Mesothelial cell of epicardium (in vitro differentiated cells): ENCODE measurements at regions not wholly inside any gene's neighbourhood (a gene's known extent, or its start where the extent isn't known, plus 50 kb on each side); places are given as distances from the start of the nearest gene placed in this dataset.

Experiments
- DNase-seq, 2 experiments: peaks; one replicate each; pipeline ENCODE4 v3.0.0; 2021; ENCODE audit warnings: low spot score in 2 of 2; ENCODE audit not compliant: unreplicated experiment in 2 of 2
- H3K27ac Mint-ChIP-seq: 2 replicates; pipeline ENCODE4 v1.8.0; 2021; ENCODE audit warnings: mixed read lengths
- H3K27me3 Mint-ChIP-seq: 2 replicates; pipeline ENCODE4 v1.8.0; 2021; ENCODE audit warnings: low read depth, mixed read lengths
- H3K36me3 Mint-ChIP-seq: 2 replicates; pipeline ENCODE4 v1.8.0; 2021; ENCODE audit warnings: mixed read lengths
- H3K4me1 Mint-ChIP-seq: 2 replicates; pipeline ENCODE4 v1.8.0; 2021; ENCODE audit warnings: mixed read lengths
- H3K4me3 Mint-ChIP-seq: 2 replicates; pipeline ENCODE4 v1.8.0; 2021; ENCODE audit warnings: mild to moderate bottlenecking, moderate library complexity, mixed read lengths
- H3K9me3 Mint-ChIP-seq: 2 replicates; pipeline ENCODE4 v1.8.0; 2021; ENCODE audit warnings: mixed read lengths
- TF ChIP-seq, protein P1 (sequence below): fragments of 200-600 bp; sonication (generic); IDR thresholded peaks from one replicate; pipeline ENCODE4 v1.5.0; 2021; ENCODE audit warnings: antibody characterized with exemption; ENCODE audit not compliant: unreplicated experiment

DNA sequence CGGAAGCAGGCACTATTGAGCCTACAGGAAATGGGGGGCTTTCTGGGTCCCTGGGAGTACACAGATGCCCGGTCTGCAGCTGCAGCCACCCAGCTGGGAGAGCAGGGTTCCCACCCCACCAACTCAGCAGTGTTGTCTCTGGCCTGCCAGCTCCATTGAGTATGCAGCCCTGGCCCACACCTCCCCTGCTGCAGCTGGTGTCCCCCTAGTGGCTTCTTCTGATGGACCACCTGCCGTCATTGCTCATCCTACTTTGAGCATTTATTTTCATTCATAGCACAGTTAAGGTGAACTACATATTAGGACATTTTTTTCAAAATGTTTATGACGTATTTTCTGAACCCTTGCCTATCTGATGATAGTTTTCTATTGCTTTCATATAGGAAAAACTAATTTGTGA lies 189.8 kb upstream of the LYPLAL1 start:
- no peaks in the 10 kb centered on the region for H3K27me3 Mint-ChIP-seq
- no peak overlapping the region for H3K27ac Mint-ChIP-seq
- no peak for DNase-seq

DNA sequence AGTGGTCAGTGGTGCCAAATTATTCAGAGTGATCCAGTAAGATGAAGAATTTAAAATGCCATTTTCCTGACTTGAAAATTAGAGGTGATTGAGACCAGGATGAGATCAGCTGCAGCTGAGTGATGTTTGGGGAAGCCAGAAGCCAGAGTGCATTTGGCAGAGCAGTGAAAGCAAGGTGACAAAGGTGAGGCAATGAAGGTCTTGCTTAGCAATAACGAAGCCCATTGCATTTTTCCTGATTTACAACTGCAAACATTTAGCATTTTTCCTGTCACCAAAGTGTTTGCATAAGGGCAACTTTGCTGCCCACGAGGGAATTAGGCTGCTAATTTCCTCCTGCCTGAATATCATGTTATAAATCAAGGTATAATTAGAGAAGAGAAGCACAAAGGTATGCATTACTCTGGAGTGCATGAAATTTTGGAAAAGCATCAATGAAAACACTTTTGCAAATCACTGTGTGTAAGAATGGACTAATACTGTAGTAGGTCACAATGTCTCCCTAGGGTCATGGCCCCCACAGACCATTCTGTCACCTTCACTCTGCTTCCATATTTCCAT lies 188.2 kb upstream of the LYPLAL1 start:
- DNase-seq, result no peak
- TF ChIP-seq, protein P1, sequence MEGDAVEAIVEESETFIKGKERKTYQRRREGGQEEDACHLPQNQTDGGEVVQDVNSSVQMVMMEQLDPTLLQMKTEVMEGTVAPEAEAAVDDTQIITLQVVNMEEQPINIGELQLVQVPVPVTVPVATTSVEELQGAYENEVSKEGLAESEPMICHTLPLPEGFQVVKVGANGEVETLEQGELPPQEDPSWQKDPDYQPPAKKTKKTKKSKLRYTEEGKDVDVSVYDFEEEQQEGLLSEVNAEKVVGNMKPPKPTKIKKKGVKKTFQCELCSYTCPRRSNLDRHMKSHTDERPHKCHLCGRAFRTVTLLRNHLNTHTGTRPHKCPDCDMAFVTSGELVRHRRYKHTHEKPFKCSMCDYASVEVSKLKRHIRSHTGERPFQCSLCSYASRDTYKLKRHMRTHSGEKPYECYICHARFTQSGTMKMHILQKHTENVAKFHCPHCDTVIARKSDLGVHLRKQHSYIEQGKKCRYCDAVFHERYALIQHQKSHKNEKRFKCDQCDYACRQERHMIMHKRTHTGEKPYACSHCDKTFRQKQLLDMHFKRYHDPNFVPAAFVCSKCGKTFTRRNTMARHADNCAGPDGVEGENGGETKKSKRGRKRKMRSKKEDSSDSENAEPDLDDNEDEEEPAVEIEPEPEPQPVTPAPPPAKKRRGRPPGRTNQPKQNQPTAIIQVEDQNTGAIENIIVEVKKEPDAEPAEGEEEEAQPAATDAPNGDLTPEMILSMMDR, result no peak
- Mint-ChIP-seq H3K27ac (no peak overlapping the region), H3K4me3 (no peak overlapping the region), H3K27me3 (no peaks in the 10 kb centered on the region), H3K4me1 (no peaks in the 10 kb centered on the region), H3K36me3 (peaks cover 10% of the 10 kb centered on the region), H3K9me3 (peaks cover 26% of the 10 kb centered on the region)

More for the DNA sequence above, 189.8 kb upstream of the LYPLAL1 start:
- TF ChIP-seq, protein P1, result peak; percentile 34
- Mint-ChIP-seq H3K4me3 (no peak overlapping the region), H3K9me3 (peaks cover 16% of the 10 kb centered on the region), H3K36me3 (peaks cover 3% of the 10 kb centered on the region), H3K4me1 (no peaks in the 10 kb centered on the region)

DNA sequence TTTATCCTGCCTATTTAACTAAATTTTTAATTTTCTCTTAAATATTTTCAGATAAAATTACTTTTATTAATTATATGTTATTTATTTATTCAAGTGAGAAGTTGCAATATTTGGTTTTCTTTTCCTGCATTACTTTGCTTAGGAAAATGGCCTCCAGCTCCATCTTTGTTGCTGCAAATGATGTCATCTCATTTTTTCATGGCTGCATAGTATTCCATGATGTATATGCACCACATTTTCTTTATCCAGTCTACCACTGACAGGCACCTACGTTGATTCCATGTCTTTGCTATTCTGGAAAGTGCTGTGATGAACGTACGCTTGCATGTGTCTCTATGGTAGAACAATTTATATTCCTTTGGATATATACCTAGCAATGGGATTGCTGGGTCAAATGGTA lies 186.9 kb upstream of the LYPLAL1 start:
- H3K36me3 Mint-ChIP-seq, result peaks cover 10% of the 10 kb centered on the region
- peaks cover 26% of the 10 kb centered on the region for H3K9me3 Mint-ChIP-seq
- no peak overlapping the region for H3K27ac Mint-ChIP-seq
- no peak for DNase-seq
- H3K27me3 Mint-ChIP-seq, result no peaks in the 10 kb centered on the region
- TF ChIP-seq, protein P1, result no peak
- H3K4me1 Mint-ChIP-seq, result peaks cover 4% of the 10 kb centered on the region
- no peak overlapping the region for H3K4me3 Mint-ChIP-seq

DNA sequence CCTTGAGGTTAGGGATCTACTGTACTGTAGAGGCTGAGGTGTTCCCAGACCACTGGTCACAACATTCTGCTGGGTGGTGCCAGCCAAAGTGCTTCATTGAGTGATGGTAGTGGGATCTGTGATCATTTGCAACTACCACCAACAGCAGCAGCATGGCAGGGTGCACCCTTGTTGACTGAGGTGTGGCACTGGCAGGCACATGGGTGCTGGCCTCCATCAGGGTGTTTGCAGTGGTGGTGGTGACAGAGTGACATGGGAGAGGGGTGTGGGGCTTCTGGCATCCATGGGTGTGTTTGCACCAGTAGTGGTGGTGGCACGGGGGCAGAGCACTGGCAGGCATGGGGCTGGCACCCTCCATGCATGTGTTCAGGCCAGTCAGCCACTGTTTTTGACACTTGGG lies 183.7 kb upstream of the LYPLAL1 start:
- TF ChIP-seq, protein P1, result no peak
- H3K27ac Mint-ChIP-seq, result no peak overlapping the region
- no peak overlapping the region for H3K4me3 Mint-ChIP-seq
- H3K4me1 Mint-ChIP-seq, result peaks cover 6% of the 10 kb centered on the region
- peaks cover 10% of the 10 kb centered on the region for H3K36me3 Mint-ChIP-seq
- no peak for DNase-seq
- peaks cover 26% of the 10 kb centered on the region for H3K9me3 Mint-ChIP-seq
- no peaks in the 10 kb centered on the region for H3K27me3 Mint-ChIP-seq

DNA sequence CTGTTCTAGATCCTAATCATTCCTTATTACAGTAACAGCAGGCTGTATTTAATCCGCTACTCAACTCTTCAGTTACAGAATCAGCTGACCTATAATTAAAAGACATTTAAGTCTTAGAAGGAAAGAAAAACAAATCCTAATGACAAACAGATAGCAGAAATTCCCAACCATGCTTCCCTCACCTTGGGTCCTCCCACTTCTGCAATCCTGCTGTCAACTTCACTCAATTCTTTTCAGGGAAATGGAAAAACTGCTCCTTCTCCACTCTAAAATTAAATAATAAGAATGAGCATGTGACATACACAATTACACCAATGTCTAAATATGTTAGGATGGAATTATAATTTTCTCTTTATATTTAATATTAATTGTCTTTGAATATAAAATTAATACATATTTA lies 182.6 kb upstream of the LYPLAL1 start:
- H3K9me3 Mint-ChIP-seq, result peaks cover 26% of the 10 kb centered on the region
- H3K4me3 Mint-ChIP-seq, result no peak overlapping the region
- no peak for DNase-seq
- no peaks in the 10 kb centered on the region for H3K27me3 Mint-ChIP-seq
- H3K36me3 Mint-ChIP-seq, result peaks cover 10% of the 10 kb centered on the region
- peaks cover 6% of the 10 kb centered on the region for H3K4me1 Mint-ChIP-seq
- H3K27ac Mint-ChIP-seq, result no peak overlapping the region
- TF ChIP-seq, protein P1, result no peak

DNA sequence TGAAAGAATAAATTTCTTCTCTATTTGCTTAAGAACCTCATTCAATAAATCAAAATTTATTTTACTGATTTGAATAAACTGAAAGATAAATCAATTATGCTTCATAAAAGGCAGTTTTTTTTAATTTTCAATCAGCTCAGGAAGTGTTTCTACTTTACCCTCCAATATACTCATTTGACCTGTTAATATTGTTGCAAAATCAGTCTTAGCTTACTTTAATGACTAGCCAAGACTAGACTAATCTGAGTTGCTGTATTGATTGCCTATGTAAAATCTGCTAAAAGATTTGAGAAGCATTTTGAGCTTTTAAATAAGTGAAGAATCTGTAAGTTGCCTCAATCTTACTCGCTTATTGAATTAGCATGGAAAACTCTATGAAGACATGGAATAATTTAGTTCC lies 179.1 kb upstream of the LYPLAL1 start:
- Mint-ChIP-seq H3K27me3 (no peaks in the 10 kb centered on the region), H3K27ac (no peak overlapping the region)

More for the DNA sequence above, 179.1 kb upstream of the LYPLAL1 start:
- Mint-ChIP-seq H3K9me3 (peaks cover 7% of the 10 kb centered on the region), H3K4me3 (no peak overlapping the region), H3K36me3 (no peaks in the 10 kb centered on the region), H3K4me1 (peaks cover 6% of the 10 kb centered on the region)
- no peak for DNase-seq
- TF ChIP-seq, protein P1, result no peak
